ENCODE measurements at regions not wholly inside any gene's neighbourhood (a gene's known extent, or its start where the extent isn't known, plus 50 kb on each side); places are given as distances from the start of the nearest gene placed in this dataset.

DNA sequence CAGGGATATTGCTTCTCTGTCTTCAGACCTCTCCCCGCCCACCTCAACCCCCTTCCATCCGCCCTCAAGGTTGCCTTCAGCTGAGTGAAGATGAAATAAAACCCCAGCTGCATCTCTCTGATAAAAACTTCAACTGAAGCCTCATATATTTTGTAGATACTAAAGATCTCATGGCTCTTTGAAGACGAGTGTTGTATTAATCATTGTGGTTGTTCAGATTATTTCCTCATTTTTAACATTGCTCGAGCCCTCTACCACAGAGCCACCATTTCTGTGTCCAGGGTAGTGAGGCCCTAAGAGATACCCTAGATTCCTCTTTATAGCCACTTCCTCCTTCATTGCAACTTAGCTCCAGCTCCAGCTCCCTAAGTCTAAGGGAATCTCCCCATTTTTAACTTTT, 312.8 kb upstream of the ZNF507 start:
- TF ChIP-seq, protein P1, sequence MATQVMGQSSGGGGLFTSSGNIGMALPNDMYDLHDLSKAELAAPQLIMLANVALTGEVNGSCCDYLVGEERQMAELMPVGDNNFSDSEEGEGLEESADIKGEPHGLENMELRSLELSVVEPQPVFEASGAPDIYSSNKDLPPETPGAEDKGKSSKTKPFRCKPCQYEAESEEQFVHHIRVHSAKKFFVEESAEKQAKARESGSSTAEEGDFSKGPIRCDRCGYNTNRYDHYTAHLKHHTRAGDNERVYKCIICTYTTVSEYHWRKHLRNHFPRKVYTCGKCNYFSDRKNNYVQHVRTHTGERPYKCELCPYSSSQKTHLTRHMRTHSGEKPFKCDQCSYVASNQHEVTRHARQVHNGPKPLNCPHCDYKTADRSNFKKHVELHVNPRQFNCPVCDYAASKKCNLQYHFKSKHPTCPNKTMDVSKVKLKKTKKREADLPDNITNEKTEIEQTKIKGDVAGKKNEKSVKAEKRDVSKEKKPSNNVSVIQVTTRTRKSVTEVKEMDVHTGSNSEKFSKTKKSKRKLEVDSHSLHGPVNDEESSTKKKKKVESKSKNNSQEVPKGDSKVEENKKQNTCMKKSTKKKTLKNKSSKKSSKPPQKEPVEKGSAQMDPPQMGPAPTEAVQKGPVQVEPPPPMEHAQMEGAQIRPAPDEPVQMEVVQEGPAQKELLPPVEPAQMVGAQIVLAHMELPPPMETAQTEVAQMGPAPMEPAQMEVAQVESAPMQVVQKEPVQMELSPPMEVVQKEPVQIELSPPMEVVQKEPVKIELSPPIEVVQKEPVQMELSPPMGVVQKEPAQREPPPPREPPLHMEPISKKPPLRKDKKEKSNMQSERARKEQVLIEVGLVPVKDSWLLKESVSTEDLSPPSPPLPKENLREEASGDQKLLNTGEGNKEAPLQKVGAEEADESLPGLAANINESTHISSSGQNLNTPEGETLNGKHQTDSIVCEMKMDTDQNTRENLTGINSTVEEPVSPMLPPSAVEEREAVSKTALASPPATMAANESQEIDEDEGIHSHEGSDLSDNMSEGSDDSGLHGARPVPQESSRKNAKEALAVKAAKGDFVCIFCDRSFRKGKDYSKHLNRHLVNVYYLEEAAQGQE (IDR thresholded peaks at IDR 0.05; ENCODE audit: insufficient replicate concordance, low read depth) = no peak
- TF ChIP-seq CTCF (IDR thresholded peaks at IDR 0.05; ENCODE audit: insufficient read depth, low read length) = no peak

Data from HL-60 (cell line).